HG03025 (cell line): ENCODE measurements at regions not wholly inside any gene's neighbourhood (a gene's known extent, or its start where the extent isn't known, plus 50 kb on each side); places are given as distances from the start of the nearest gene placed in this dataset.

ENCODE experiments used
- ATAC-seq: cut with Tn5 transposase; IDR thresholded peaks from one replicate; pipeline ENCODE4 v1.9.1; 2021; ENCODE audit warnings: mild to moderate bottlenecking, moderate library complexity; ENCODE audit not compliant: unreplicated experiment, low FRiP score

- ATAC-seq: no peak
Measured at GRCh38 chr4:81623434-81623833, 151.7 kb upstream of the RASGEF1B start.

DNA sequence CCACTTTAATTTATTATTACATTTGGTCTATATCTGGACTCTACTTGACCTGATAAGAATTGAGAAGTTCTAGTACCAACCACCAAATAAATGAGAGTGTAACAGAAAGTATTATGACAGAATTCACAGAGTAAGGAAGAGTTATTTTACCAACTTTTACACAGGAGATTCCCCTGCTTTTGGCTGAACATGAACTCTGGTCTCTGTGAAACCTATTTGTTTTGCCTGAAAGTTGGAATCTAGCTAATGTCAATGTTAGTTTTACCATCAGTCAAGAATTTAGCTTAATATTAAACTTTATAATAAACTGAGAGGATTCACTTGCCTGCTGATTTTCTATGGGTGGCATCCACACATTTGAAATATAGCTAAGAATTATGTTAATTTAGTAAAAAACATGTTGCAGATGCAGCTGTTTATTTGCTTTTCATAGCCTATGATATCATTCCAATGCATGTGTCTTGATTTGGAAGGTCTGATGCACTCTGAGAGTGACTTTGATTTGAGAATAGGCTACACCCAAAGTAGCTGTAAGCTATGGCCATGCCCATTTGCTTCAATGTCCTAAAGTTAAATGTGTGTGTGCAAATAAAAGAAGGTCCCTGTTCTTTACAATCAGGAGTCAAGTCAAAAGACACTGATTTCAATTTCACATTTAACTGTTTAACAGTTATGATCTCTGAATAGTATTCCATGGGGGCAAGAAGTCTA is 150.9 kb upstream of the RASGEF1B start:
- no peak for ATAC-seq

DNA sequence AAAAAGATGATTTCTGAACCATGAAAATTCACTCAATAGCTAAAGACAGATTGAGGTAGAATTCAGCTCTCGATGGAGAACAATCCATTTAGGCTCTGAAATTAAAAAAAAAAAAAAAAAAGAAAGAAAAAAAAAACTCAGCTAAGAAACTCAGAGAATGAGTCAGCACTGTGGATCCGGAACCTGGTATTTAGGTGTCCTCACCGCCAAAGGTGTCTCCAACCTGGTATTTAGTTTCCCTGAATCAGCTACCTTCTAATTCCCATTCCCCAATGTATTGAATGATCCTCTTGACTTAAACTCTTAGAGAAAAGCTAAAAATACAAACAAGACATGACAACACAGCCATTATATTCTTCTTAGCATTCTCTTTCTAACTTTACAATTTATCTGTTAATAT is 150.3 kb upstream of the RASGEF1B start:
- no peak for ATAC-seq

DNA sequence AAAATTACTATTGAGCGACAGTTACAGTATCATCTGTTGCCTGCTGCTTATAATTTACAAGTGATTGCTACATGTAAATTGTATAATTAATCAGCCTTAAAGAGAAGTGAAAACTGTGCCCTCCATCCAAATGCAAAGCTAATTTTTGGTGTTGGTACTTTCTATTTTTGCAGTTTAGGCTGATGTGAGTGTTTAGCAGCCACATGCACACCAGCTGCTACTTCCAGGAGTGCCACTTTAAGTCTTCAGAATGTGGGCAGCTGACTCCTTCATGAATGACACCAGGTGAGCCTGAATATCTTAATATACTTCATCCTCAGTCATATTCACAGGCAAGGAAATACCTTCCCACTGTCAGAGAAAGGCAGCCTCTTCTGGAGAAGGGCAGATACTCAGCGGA is 149.8 kb upstream of the RASGEF1B start:
- ATAC-seq: no peak

- no peak for ATAC-seq
Measured at GRCh38 chr4:81620442-81620841, 148.7 kb upstream of the RASGEF1B start.

- no peak for ATAC-seq
Measured at GRCh38 chr4:81617545-81617944, 145.8 kb upstream of the RASGEF1B start.

- ATAC-seq: no peak
Measured at GRCh38 chr4:81611221-81611620, 139.5 kb upstream of the RASGEF1B start.

DNA sequence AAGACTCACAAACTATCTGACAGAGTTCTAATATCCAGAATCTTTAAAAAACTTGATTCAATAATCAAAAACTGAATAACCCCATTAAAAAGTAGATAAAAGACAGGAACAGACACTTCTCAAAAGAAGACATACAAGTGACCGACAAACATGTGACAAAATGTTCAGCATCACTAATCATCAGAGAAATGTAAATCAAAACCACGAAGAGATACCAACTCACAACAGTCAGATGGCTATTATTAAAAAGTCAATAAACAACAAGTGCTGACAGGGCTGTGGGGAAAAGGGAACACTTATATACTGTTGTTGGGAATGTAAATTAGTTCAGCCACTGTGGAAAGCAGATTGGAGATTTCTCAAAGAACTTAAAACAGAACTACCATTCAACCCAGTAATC is 138.1 kb upstream of the RASGEF1B start:
- ATAC-seq: no peak

DNA sequence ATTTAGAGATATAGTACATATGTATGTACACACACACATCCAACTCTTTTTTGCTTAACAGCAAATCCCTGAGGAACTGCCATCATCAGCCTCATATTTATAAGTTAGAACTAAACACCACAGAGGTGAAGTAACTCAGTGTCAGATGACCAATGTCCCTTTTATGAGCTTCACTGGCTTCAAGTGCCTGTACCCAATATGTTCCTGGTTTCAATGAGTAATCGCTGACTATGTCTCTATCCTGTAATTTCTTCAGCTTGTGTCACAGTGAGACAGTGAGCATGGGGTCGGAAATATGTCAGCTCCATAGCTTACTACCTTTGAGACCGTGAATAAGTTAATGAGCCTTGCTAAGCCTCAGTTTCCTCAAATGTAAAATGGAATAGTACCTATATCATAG is 136.2 kb upstream of the RASGEF1B start:
- ATAC-seq: no peak

DNA sequence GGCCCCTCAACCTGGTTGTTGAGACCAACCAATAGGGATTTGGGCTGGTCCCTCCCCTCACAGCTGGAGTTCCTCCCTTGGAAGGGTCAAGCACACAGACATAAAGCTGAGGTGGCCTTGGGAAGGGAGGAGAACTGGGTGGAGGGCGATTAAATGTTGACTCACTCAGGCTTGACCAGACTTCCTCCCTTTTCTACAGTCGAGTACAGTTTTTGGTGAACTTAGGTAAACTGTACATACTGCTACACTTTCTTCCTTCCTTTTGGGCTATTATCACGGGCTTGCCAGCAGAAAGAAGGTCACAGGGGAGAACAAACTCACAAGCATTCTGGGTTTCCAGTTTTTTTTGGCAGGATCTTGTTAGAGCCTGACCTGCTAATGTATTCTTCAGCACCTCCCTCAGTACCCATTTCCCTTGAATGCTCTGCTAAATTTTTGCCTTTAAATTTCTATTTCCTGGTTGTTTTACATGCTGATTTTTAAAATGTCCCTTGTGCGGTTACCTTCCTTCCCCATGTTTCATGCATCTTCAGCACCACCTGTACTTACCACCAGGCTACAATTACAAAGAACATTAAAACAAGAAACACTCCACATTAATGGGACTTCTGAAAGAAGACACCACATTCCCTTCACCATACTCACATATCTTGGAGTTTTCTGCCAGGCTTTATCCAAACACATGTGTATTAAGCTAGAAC is 135.2 kb upstream of the RASGEF1B start:
- no peak for ATAC-seq

- no peak for ATAC-seq
Measured at GRCh38 chr4:81606166-81606565, 134.5 kb upstream of the RASGEF1B start.

DNA sequence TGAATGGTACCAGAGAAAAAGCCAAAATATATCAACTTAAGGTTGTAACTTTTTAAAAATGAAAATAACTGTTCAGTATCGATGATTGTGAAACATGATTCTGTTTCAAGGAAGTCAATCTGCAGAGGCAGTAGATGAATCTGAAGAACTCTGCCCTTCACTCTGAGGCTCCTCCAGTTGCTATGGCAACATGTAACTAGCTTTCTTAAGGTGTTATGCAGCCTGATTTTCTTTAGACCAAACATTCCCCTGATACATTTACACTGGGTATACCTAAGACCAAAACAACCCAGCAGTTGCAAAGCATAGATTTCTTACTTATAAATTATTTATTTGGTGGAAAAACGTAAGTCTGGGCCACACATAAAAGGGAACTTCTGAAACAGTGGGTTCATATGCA is 133.6 kb upstream of the RASGEF1B start:
- ATAC-seq: no peak

DNA sequence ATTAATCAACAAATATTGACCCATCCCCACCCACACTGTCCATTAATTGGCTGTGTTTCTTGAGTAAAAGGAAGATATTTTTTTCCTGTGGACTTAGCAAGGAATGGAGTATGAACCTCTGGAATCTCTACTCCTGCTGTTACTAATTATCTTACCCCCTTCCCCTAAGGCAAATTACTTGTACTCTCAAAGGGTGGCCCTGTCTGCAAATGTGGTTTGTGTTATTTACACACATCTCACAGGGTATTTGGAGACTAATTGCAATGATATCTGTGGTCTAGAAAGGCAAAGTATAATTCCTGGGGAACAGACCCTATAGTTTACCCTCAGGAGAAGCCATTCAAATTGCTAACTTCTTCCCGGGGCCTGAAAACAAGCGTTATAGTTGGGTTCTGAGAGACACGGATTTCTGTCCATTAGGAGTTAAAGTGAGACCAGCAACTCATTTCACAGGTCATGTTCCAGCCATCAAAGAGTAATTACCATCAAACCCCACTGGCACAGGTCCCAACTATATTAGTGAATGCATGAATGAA is 133.0 kb upstream of the RASGEF1B start:
- no peak for ATAC-seq

GRCh38 chr4:81602854-81603253 is 131.1 kb upstream of the RASGEF1B start:
- no peak for ATAC-seq

DNA sequence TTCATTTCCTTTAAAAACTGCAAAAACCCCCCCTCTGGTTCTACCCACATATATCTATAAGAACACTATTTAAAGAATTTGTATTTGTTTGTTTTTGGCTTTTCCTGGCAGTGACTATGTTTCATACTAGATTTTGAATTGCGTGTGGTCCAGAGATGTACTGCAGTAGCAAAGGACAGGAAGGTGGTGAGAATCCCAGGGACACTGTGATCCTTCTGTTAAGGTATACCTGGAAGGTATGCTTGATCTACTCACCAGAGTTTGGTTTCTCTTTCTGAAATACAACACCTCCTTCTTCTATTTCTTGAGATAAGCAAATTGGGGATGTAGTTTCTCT is 129.6 kb upstream of the RASGEF1B start:
- no peak for ATAC-seq

GRCh38 chr4:81600520-81601357 is 129.0 kb upstream of the RASGEF1B start:
- no peak for ATAC-seq

GRCh38 chr4:81599742-81600380 is 128.2 kb upstream of the RASGEF1B start:
- no peak for ATAC-seq

GRCh38 chr4:81595798-81596610 is 124.3 kb upstream of the RASGEF1B start:
- no peak for ATAC-seq

- no peak for ATAC-seq
Measured at GRCh38 chr4:81595287-81595686, 123.6 kb upstream of the RASGEF1B start.
